ENCODE measurements at regions not wholly inside any gene's neighbourhood (a gene's known extent, or its start where the extent isn't known, plus 50 kb on each side); places are given as distances from the start of the nearest gene placed in this dataset.

GRCh38 chr3:153392363-153392762 lies 230.3 kb downstream of the RAP2B start:
- in situ Hi-C loops (cut with HindIII; ENCODE audit: low pct_ligation_motif_present, low sequenced_read_pairs): no loop called here

GRCh38 chr3:153394017-153394416 lies 232.0 kb downstream of the RAP2B start:
- no peaks in the 10 kb centered on the region for H3K36me3 ChIP-seq (replicated peaks)

More at GRCh38 chr3:153392363-153392762, 230.3 kb downstream of the RAP2B start:
- H3K27me3 ChIP-seq (replicated peaks): no peaks in the 10 kb centered on the region
- TF ChIP-seq CTCF (IDR thresholded peaks at IDR 0.05; ENCODE audit: low read depth, low read length, missing control alignments): no peak
- H3K27ac ChIP-seq: no peak overlapping the region
- no peaks in the 10 kb centered on the region for H3K36me3 ChIP-seq (replicated peaks)
- H3K4me3 ChIP-seq (ENCODE audit: low read depth, low read length): no peak overlapping the region
- no peak for DNase-seq

DNA sequence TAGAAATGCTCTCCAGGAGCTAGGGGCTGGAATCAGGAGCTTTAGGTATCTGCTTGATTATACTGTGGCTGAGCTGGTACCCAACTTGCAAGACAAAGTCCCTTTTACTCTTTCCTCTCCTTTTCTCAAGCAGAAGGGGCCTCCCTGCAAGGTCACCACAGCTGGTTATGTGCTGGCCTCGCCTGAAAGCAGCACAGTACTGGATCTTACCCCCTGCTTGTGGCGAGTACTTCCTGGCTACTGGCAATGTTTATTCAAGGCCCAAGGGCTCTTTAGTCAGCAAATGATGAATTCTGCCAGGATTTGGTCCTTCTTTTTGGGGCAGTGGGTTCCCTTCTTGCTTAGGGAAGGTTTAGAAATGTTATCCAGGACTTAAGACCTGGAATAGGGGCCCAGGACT lies 234.6 kb downstream of the RAP2B start:
- no peak for TF ChIP-seq CTCF (IDR thresholded peaks at IDR 0.05; ENCODE audit: low read depth, low read length, missing control alignments)
- no peaks in the 10 kb centered on the region for H3K27me3 ChIP-seq (replicated peaks)
- H3K4me3 ChIP-seq (ENCODE audit: low read depth, low read length): no peak overlapping the region
- DNase-seq: no peak
- H3K36me3 ChIP-seq (replicated peaks): no peaks in the 10 kb centered on the region
- in situ Hi-C loops (cut with HindIII; ENCODE audit: low pct_ligation_motif_present, low sequenced_read_pairs): no loop called here
- no peak overlapping the region for H3K27ac ChIP-seq

More at GRCh38 chr3:153394017-153394416, 232.0 kb downstream of the RAP2B start:
- TF ChIP-seq CTCF (IDR thresholded peaks at IDR 0.05; ENCODE audit: low read depth, low read length, missing control alignments): no peak
- H3K27ac ChIP-seq: no peak overlapping the region
- H3K4me3 ChIP-seq (ENCODE audit: low read depth, low read length): no peak overlapping the region
- in situ Hi-C loops (cut with HindIII; ENCODE audit: low pct_ligation_motif_present, low sequenced_read_pairs): no loop called here
- H3K27me3 ChIP-seq (replicated peaks): no peaks in the 10 kb centered on the region
- no peak for DNase-seq

GRCh38 chr3:153397794-153398193 lies 235.8 kb downstream of the RAP2B start:
- Histone ChIP-seq H3K4me3 (ENCODE audit: low read depth, low read length) (no peak overlapping the region), H3K27me3 (replicated peaks) (no peaks in the 10 kb centered on the region), H3K36me3 (replicated peaks) (no peaks in the 10 kb centered on the region), H3K27ac (no peak overlapping the region)
- in situ Hi-C loops (cut with HindIII; ENCODE audit: low pct_ligation_motif_present, low sequenced_read_pairs): no loop called here
- no peak for TF ChIP-seq CTCF (IDR thresholded peaks at IDR 0.05; ENCODE audit: low read depth, low read length, missing control alignments)
- no peak for DNase-seq

DNA sequence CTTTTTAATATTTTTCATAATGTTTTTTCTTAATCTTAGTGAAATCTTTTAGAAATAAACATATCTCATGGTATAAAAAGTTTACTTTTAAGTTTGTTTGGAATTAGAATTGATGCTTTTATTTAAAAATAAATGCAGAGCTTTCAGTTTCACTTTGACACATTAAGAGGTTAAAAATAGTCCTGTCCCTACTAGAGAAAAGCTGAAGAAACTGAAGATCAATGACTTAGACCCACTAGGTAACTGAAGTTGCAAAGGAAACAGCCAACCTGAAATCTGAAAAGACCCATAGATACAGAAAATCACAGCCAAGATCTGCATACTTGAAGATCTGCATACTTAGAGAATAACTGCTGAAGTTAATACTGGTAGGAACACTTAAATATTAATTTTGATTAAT lies 237.6 kb downstream of the RAP2B start:
- Histone ChIP-seq H3K27me3 (replicated peaks) (no peaks in the 10 kb centered on the region), H3K36me3 (replicated peaks) (no peaks in the 10 kb centered on the region), H3K4me3 (ENCODE audit: low read depth, low read length) (no peak overlapping the region), H3K27ac (no peak overlapping the region)
- in situ Hi-C loops (cut with HindIII; ENCODE audit: low pct_ligation_motif_present, low sequenced_read_pairs): no loop called here
- no peak for TF ChIP-seq CTCF (IDR thresholded peaks at IDR 0.05; ENCODE audit: low read depth, low read length, missing control alignments)
- DNase-seq: no peak

GRCh38 chr3:153400641-153401040 lies 238.6 kb downstream of the RAP2B start:
- Histone ChIP-seq H3K27ac (no peak overlapping the region), H3K27me3 (replicated peaks) (no peaks in the 10 kb centered on the region), H3K4me3 (ENCODE audit: low read depth, low read length) (no peak overlapping the region), H3K36me3 (replicated peaks) (no peaks in the 10 kb centered on the region)
- no peak for TF ChIP-seq CTCF (IDR thresholded peaks at IDR 0.05; ENCODE audit: low read depth, low read length, missing control alignments)
- no peak for DNase-seq
- in situ Hi-C loops (cut with HindIII; ENCODE audit: low pct_ligation_motif_present, low sequenced_read_pairs): no loop called here
